Lower leg skin (tissue), 4 donors: ENCODE measurements at regions not wholly inside any gene's neighbourhood (a gene's known extent, or its start where the extent isn't known, plus 50 kb on each side); places are given as distances from the start of the nearest gene placed in this dataset.

ENCODE experiments used
- DNase-seq, 2 donors: peaks; one replicate each; pipeline ENCODE4 v3.0.0-alpha.2; 2019; ENCODE audit warnings: low spot score in 2 of 2
- H3K4me3 ChIP-seq: fragments of 200-600 bp; sonication (generic); 2 replicates; pipeline ENCODE4 v1.5.1; 2017; ENCODE audit warnings: mild to moderate bottlenecking, low read depth; ENCODE audit not compliant: poor library complexity, severe bottlenecking
- POLR2A ChIP-seq, 2 donors: fragments of 450-650 bp; IDR thresholded peaks; one replicate each; pipeline ENCODE4 v1.6.1; 2016 to 2017; ENCODE audit warnings: antibody characterized with exemption in 2 of 2, mild to moderate bottlenecking in 1 of 2, moderate library complexity in 1 of 2
- WGBS, 2 donors: methylation state at CpG; one replicate each; pipeline ENCODE4 v1.1.5; 2018; 5-methylcytosine and 5-hydroxymethylcytosine counted together
- intact Hi-C: fragments of 100-400 bp; cut with DNase I; formaldehyde crosslinking; loops from one replicate; pipeline ENCODE4 v1.15.0; 2023; ENCODE audit warnings: low total_unique reads
- TF ChIP-seq, protein P1 (sequence below), 3 donors: fragments of 450-650 bp; IDR thresholded peaks; one replicate each; pipeline ENCODE4 v1.5.1; 2016; ENCODE audit warnings: antibody characterized with exemption in 3 of 3, mild to moderate bottlenecking in 3 of 3, moderate library complexity in 2 of 3

DNA sequence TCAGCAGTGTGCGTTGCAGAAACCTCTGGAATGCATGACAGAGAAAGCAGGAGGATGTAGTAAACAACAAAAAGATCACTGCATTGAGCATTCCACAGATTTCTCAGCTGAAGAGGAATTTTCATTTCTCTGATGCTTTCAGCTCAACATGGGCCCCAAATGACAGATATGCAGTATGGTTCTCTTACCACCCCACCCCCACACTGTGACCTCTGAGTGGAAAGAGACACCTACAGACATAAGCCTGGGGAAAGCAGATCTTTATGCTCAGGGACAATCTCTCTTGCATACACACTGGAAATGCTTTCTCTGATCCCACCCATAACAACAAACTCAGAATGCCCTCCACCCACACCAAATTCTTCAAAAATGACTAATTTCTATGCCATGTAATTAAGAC lies 983.7 kb upstream of the LCORL start:
- 47 to 50% methylated on average over 1 of the region's 1 CpG for WGBS, 2 donors
- intact Hi-C loops, result no loop called here
- TF ChIP-seq, protein P1, sequence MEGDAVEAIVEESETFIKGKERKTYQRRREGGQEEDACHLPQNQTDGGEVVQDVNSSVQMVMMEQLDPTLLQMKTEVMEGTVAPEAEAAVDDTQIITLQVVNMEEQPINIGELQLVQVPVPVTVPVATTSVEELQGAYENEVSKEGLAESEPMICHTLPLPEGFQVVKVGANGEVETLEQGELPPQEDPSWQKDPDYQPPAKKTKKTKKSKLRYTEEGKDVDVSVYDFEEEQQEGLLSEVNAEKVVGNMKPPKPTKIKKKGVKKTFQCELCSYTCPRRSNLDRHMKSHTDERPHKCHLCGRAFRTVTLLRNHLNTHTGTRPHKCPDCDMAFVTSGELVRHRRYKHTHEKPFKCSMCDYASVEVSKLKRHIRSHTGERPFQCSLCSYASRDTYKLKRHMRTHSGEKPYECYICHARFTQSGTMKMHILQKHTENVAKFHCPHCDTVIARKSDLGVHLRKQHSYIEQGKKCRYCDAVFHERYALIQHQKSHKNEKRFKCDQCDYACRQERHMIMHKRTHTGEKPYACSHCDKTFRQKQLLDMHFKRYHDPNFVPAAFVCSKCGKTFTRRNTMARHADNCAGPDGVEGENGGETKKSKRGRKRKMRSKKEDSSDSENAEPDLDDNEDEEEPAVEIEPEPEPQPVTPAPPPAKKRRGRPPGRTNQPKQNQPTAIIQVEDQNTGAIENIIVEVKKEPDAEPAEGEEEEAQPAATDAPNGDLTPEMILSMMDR (IDR thresholded peaks at IDR 0.05), result no peak
- no peak for TF ChIP-seq POLR2A (IDR thresholded peaks at IDR 0.05)
- no peak for DNase-seq
- H3K4me3 ChIP-seq, result no peak overlapping the region

DNA sequence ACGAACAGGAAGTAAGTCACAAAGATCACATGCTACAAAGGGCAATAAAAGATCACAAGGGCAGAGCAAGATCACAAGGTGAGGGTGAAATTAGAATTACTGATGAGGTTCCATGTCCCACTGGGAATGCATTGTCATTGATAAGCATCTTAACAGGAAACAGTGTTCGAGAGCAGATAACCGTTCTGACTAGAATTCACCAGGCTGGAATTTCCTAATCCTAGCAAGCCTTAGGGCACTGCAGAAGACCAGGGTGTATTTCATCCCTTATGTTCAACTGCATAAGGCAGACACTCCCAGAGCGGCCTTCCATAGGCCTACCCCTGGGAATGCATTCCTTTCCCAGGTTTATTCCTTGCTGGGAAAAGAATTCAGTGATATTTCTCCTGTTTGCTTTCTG lies 980.6 kb upstream of the LCORL start:
- DNase-seq, result no peak
- TF ChIP-seq, protein P1 (IDR thresholded peaks at IDR 0.05), result no peak
- no peak for TF ChIP-seq POLR2A (IDR thresholded peaks at IDR 0.05)
- no peak overlapping the region for H3K4me3 ChIP-seq
- intact Hi-C loops, result no loop called here
- 77 to 79% methylated on average over 4 of the region's 4 CpGs for WGBS, 2 donors

GRCh38 chr4:18999595-18999994 lies 978.0 kb upstream of the LCORL start:
- H3K4me3 ChIP-seq, result no peak overlapping the region
- intact Hi-C loops, result no loop called here
- no peak for TF ChIP-seq POLR2A (IDR thresholded peaks at IDR 0.05)
- TF ChIP-seq, protein P1 (IDR thresholded peaks at IDR 0.05), result no peak
- DNase-seq, result no peak
- 78 to 88% methylated on average over 5 of the region's 5 CpGs for WGBS, 2 donors

- DNase-seq, result no peak
- TF ChIP-seq POLR2A (IDR thresholded peaks at IDR 0.05), result no peak
- TF ChIP-seq, protein P1 (IDR thresholded peaks at IDR 0.05), result no peak
- no peak overlapping the region for H3K4me3 ChIP-seq
- WGBS, 2 donors, result 40 to 48% methylated on average over 4 of the region's 4 CpGs
- intact Hi-C loops, result no loop called here
Measured at GRCh38 chr4:18981234-18981615, 959.7 kb upstream of the LCORL start.

- DNase-seq, result no peak
Measured at GRCh38 chr4:18980516-18981233, 959.1 kb upstream of the LCORL start.

More at GRCh38 chr4:18980516-18981233, 959.1 kb upstream of the LCORL start:
- 82 to 83% methylated on average over 7 of the region's 7 CpGs for WGBS, 2 donors
- intact Hi-C loops, result no loop called here
- no peak overlapping the region for H3K4me3 ChIP-seq
- TF ChIP-seq, protein P1 (IDR thresholded peaks at IDR 0.05), result no peak
- TF ChIP-seq POLR2A (IDR thresholded peaks at IDR 0.05), result no peak
